AG10803 (cell line): ENCODE measurements at regions not wholly inside any gene's neighbourhood (a gene's known extent, or its start where the extent isn't known, plus 50 kb on each side); places are given as distances from the start of the nearest gene placed in this dataset.

Experiments
- DNase-seq: peaks from one replicate; pipeline ENCODE4 v3.0.0; 2010; ENCODE audit warnings: low read depth
- H3K4me3 ChIP-seq: 2 replicates; pipeline ENCODE4 v1.5.1; 2011; ENCODE audit warnings: mild to moderate bottlenecking, low read length, control low read depth
- CTCF ChIP-seq: conservative IDR thresholded peaks from 2 replicates; pipeline ENCODE4 v1.5.1; 2011; ENCODE audit warnings: mild to moderate bottlenecking, low read length, control low read depth, inconsistent platforms

- no peak for TF ChIP-seq CTCF
- DNase-seq = no peak
- H3K4me3 ChIP-seq = no peak overlapping the region
Measured at GRCh38 chr10:63885156-63885555, 364.0 kb downstream of the REEP3 start.

GRCh38 chr10:63886281-63887022 lies 365.3 kb downstream of the REEP3 start:
- no peak for TF ChIP-seq CTCF
- peak; percentile 3 for DNase-seq
- H3K4me3 ChIP-seq = no peak overlapping the region

GRCh38 chr10:63887023-63887589 lies 365.9 kb downstream of the REEP3 start:
- no peak for TF ChIP-seq CTCF
- no peak overlapping the region for H3K4me3 ChIP-seq
- no peak for DNase-seq

GRCh38 chr10:63887600-63888370 lies 366.6 kb downstream of the REEP3 start:
- H3K4me3 ChIP-seq = no peak overlapping the region
- TF ChIP-seq CTCF = no peak
- no peak for DNase-seq

- peak; percentile 1 for DNase-seq
- no peak overlapping the region for H3K4me3 ChIP-seq
- no peak for TF ChIP-seq CTCF
Measured at GRCh38 chr10:63889803-63890202, 368.6 kb downstream of the REEP3 start.

- H3K4me3 ChIP-seq = no peak overlapping the region
- DNase-seq = no peak
- TF ChIP-seq CTCF = no peak
Measured at GRCh38 chr10:63896992-63897391, 375.8 kb downstream of the REEP3 start.
